ENCODE measurements at regions not wholly inside any gene's neighbourhood (a gene's known extent, or its start where the extent isn't known, plus 50 kb on each side); places are given as distances from the start of the nearest gene placed in this dataset.

DNA sequence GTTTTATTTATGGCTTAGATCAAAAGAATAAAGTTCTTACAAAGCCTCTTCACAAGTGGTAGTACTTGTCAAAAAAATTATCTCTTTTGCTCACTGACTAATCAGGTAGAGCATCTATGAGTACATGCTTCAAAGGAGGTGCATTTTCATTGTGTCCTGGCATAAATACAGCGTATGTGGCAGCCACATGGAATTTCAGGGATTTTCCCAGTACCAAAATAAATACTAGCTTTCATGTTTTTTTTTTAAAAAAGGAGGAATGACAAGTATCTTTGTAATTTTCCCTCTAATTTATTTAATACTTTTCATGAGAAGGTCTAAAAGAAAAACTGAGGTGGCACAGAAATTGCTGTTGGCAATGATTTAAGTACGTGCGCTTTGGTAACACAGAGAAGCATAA, 597.8 kb upstream of the ALCAM start:
- TF ChIP-seq, protein P1, sequence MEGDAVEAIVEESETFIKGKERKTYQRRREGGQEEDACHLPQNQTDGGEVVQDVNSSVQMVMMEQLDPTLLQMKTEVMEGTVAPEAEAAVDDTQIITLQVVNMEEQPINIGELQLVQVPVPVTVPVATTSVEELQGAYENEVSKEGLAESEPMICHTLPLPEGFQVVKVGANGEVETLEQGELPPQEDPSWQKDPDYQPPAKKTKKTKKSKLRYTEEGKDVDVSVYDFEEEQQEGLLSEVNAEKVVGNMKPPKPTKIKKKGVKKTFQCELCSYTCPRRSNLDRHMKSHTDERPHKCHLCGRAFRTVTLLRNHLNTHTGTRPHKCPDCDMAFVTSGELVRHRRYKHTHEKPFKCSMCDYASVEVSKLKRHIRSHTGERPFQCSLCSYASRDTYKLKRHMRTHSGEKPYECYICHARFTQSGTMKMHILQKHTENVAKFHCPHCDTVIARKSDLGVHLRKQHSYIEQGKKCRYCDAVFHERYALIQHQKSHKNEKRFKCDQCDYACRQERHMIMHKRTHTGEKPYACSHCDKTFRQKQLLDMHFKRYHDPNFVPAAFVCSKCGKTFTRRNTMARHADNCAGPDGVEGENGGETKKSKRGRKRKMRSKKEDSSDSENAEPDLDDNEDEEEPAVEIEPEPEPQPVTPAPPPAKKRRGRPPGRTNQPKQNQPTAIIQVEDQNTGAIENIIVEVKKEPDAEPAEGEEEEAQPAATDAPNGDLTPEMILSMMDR (IDR thresholded peaks at IDR 0.05) = no peak
- no peak for TF ChIP-seq POLR2A (IDR thresholded peaks at IDR 0.05)
- TF ChIP-seq POLR2AphosphoS5 (IDR thresholded peaks at IDR 0.05) = no peak
- TF ChIP-seq EP300 (IDR thresholded peaks at IDR 0.05) = no peak

Data from sigmoid colon (tissue), 4 donors.